Femur (tissue), 1 donor: ENCODE measurements at regions not wholly inside any gene's neighbourhood (a gene's known extent, or its start where the extent isn't known, plus 50 kb on each side); places are given as distances from the start of the nearest gene placed in this dataset.
A peak's percentile ranks its signal among the peaks of the same experiment; 100 is the strongest.
"Not testable (repeated sequence)": the region's sequence is repeated elsewhere in the genome, so short reads cannot be mapped to it uniquely, and the experiment has no call there.

Experiments used
- DNase-seq: peaks from one replicate; pipeline ENCODE4 v3.0.0-alpha.2; 2017

GRCh38 chr4:186847429-186848131 is 123.9 kb upstream of the FAT1 start:
- DNase-seq = not testable (repeated sequence)

DNA sequence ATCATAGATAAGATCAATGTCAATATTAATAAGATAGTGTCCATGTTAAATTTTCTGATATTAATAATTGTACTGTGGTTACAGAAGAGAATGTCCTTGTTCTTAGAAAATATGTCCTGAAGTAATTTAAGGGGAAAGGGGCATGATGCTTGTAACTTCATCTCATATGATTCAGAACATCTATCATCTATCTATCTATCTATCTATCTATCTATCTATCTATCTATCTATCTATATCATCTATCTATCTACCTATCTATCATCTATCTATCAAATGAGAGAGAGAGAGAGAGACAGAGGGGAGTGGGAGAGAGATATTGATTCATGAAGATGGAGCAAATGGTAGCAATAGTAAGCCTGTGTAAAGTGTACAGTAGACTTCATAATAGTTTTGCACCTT is 124.8 kb upstream of the FAT1 start:
- no peak for DNase-seq

- peak; percentile 23 for DNase-seq
Measured at GRCh38 chr4:186851291-186852072, 127.8 kb upstream of the FAT1 start.

DNA sequence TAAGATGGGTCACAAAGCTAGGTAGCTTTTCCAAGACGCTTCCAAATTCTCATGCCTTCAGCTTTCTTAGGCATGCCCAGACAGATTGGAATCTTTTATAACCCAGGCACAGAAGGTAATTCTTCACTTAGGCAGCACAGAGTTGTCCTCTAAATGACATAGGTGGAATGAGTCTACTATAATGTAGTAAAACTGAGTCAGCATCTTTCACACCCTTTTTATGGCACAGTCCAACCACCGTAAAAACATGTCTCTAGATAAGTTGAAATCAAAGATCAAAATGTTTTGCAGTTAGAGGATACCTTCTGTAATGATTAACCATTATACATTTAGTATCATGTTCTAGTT is 128.4 kb upstream of the FAT1 start:
- DNase-seq = no peak

GRCh38 chr4:186852964-186853391 is 129.3 kb upstream of the FAT1 start:
- DNase-seq = no peak

GRCh38 chr4:186854256-186854655 is 130.6 kb upstream of the FAT1 start:
- no peak for DNase-seq

DNA sequence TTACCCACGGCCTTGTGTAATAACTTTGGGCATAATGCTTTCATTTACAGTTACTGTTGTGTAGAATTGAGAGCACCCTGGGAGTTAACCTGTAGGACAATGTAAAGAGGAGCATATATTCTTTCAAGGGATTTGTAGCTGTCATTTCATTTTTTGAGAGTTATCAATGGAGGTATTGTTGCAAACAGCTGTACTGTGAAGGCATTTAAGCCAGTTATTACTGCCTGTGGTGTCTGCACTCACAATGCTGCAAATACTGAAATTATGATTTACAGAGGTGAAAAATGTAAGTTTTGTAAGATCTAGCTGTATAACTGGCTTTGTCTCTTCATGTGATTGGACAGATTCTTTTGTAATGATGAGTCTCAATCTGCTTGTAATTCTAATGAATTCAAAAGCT is 131.5 kb upstream of the FAT1 start:
- DNase-seq = no peak

GRCh38 chr4:186857793-186858192 is 134.1 kb upstream of the FAT1 start:
- DNase-seq = no peak

- DNase-seq = no peak
Measured at GRCh38 chr4:186858355-186858754, 134.7 kb upstream of the FAT1 start.

GRCh38 chr4:186859420-186859819 is 135.8 kb upstream of the FAT1 start:
- no peak for DNase-seq

DNA sequence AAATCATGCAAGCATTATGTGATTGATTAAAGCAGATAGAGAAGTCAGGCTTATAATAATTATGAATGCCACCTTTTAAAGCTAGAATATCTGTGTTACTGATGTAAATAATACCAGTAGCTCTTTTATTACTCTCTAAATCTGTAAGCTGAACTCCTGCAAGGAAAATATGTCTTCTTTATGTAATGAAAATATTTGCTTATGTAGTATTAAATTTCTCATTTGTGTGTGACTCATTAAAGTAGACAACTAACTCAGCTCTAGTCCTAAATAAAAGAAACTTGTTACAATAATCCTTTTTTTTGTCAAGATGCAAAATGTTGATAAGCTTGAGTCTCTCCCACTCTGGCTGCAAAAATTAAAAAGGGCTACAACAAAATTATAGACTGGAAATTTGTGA is 137.7 kb upstream of the FAT1 start:
- no peak for DNase-seq

DNA sequence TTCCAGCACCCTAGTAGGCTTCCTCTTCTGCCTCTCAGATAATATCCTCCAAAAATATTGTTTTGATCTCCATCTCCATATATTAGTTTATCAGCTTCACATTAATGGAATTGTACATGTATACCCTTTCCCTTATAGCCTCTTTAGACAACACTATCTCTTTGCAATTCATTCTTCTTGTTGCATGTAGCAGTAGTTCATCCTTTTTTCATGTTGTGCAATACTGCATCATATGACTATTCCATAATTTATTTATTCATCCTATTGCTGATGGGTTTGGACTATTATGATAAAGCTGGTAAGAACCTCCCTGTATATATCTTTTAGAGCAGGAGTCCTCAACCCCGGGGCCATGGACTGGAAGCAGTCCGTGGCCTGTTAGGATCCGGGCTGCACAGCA is 148.2 kb upstream of the FAT1 start:
- DNase-seq = no peak

GRCh38 chr4:186873095-186873494 is 149.4 kb upstream of the FAT1 start:
- DNase-seq = not testable (repeated sequence)

- DNase-seq = no peak
Measured at GRCh38 chr4:186875476-186875875, 151.8 kb upstream of the FAT1 start.

DNA sequence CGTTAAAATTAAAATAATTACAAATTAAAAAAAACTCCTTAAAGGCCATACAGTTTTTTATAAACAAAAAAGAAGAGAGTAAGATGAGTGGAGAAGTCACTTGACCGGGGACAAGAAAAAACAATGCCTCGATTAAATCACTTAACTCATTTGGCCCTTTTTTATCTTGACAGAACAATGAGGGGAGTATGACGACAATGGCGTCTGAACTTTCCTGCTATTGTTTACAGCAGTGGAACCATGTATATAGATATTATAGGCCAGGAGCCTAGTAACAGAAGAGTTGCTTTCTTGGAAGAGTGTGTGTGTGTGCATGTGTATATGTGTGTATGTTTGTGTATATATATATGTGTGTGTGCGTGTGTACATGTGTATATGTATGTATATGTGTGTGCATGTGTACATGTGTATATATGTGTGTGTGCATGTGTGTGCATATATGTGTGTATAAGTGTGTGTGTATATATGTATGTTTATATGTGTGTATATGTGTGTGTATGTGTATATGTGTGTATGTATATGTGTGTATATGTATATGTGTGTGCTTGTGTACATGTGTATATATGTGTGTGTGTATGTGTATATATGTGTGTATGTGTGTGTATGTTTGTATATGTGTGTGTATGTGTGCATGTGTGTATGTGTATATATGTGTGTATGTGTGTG is 153.4 kb upstream of the FAT1 start:
- DNase-seq = no peak

- no peak for DNase-seq
Measured at GRCh38 chr4:186878203-186878776, 154.6 kb upstream of the FAT1 start.

- DNase-seq = no peak
Measured at GRCh38 chr4:186881521-186882220, 158.0 kb upstream of the FAT1 start.

- no peak for DNase-seq
Measured at GRCh38 chr4:186882293-186882692, 158.6 kb upstream of the FAT1 start.

DNA sequence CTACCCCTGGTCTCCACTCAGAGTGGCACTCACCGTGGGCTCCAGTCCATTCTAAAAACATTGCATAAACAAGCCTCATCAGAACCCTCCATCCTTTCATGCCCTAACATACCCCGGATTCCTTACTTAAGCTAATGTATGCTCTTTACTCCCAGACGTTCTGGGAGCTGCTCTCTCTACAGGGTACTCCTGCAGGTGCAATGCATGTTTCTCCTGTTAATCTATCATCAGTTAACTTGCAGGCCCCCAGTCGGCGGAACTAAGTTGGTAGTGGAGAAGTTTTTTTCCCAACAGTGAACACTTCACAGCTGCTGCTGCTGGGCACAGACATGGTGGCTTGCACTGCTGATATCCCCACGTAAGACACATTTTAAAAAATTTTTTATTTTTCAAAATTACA is 161.6 kb upstream of the FAT1 start:
- no peak for DNase-seq

- DNase-seq = no peak
Measured at GRCh38 chr4:186886759-186887158, 163.1 kb upstream of the FAT1 start.

GRCh38 chr4:186887291-186887700 is 163.6 kb upstream of the FAT1 start:
- no peak for DNase-seq

DNA sequence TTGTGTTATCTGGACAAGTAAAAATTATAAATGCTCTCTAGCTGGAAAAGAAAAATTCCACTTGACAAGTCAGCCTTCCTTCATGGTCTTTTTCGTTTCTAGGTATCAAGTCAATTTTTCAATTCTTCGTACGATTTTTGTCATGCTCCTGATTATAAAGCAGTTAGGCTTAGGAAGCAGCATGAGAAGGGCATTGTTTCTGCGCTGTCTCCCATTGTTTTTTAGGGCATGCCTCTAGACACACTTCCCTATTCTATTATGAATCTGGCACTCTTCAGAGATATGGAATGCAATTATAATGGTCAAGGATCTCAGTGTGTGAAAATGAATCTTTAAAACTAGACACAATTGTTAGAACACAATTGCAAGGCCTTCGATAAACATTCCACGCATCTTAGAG is 164.1 kb upstream of the FAT1 start:
- no peak for DNase-seq
